ENCODE measurements at regions not wholly inside any gene's neighbourhood (a gene's known extent, or its start where the extent isn't known, plus 50 kb on each side); places are given as distances from the start of the nearest gene placed in this dataset.

- Histone ChIP-seq H3K27me3 (ENCODE audit: control insufficient read depth in 1 of 2, insufficient read depth in 2 of 2, low read length in 2 of 2) (no peaks in the 10 kb centered on the region), H3K79me2 (ENCODE audit: insufficient read depth, low read length) (no peaks in the 10 kb centered on the region), H3K4me3 (replicated peaks in 1 of 3; ENCODE audit: insufficient read depth in 1 of 3, low read depth in 2 of 3, low read length in 3 of 3) (no peak overlapping the region), H3K4me1 (ENCODE audit: insufficient read depth, low read length) (peaks cover 38% of the 10 kb centered on the region), H2AFZ (ENCODE audit: low read length) (no peak overlapping the region), H3K9ac (ENCODE audit: insufficient read depth, low read depth, low read length) (no peak overlapping the region), H3K4me2 (ENCODE audit: low read depth, low read length) (no peak overlapping the region), H3K36me3 (replicated peaks in 1 of 2; ENCODE audit: control insufficient read depth in 1 of 2, insufficient read depth in 2 of 2, low read length in 2 of 2) (no peaks in the 10 kb centered on the region), H3K27ac (ENCODE audit: extremely low read length, insufficient read depth, low read length) (no peak overlapping the region), H4K20me1 (ENCODE audit: insufficient read depth, low read length) (no peaks in the 10 kb centered on the region), H3K9me3 (ENCODE audit: low read length) (no peaks in the 10 kb centered on the region)
- intact Hi-C loops (cut with micrococcal nuclease; ENCODE audit: unreplicated experiment) (no loop called here), in situ Hi-C loops (cut with HindIII; ENCODE audit: extremely low pct_ligation_motif_present, low pct_unique_long_range_greater_than_20kb) (no loop called here)
- no peak for FAIRE-seq
- no TSS peak for BruUV-seq (replicated peaks)
- DNase-seq (ENCODE audit: low spot score), result no peak
- TF ChIP-seq MYPOP (CRISPR knock-in tag; IDR thresholded peaks at IDR 0.05), result no peak
- no peak for TF ChIP-seq ZNF180 (CRISPR knock-in tag; IDR thresholded peaks at IDR 0.05; ENCODE audit: borderline replicate concordance, low read depth)
- TF ChIP-seq ZNF607 (CRISPR knock-in tag; IDR thresholded peaks at IDR 0.05; ENCODE audit: borderline replicate concordance), result no peak
- no peak for TF ChIP-seq ZNF549 (CRISPR knock-in tag; IDR thresholded peaks at IDR 0.05)
- no peak for TF ChIP-seq EED (CRISPR knock-in tag; IDR thresholded peaks at IDR 0.05)
- TF ChIP-seq TBP (CRISPR knock-in tag; IDR thresholded peaks at IDR 0.05), result no peak
- no peak for TF ChIP-seq FIP1L1 (IDR thresholded peaks at IDR 0.05; ENCODE audit: borderline replicate concordance, insufficient read depth, low read depth, low read length)
- TF ChIP-seq MYC (CRISPR knock-in tag; IDR thresholded peaks at IDR 0.05; ENCODE audit: borderline replicate concordance), result no peak
- no peak for TF ChIP-seq ZNF513 (CRISPR knock-in tag; conservative IDR thresholded peaks at IDR 0.05)
- TF ChIP-seq SAFB2 (CRISPR knock-in tag; IDR thresholded peaks at IDR 0.05; ENCODE audit: borderline replicate concordance, low read depth), result no peak
- no peak for TF ChIP-seq GPN1 (CRISPR knock-in tag; IDR thresholded peaks at IDR 0.05; ENCODE audit: borderline replicate concordance)
- no peak for TF ChIP-seq NRL (CRISPR knock-in tag; IDR thresholded peaks at IDR 0.05; ENCODE audit: borderline replicate concordance)
- no peak for TF ChIP-seq SMYD3 (CRISPR knock-in tag; IDR thresholded peaks at IDR 0.05)
- no peak for TF ChIP-seq EZH2 (conservative IDR thresholded peaks at IDR 0.05; ENCODE audit: low read depth, low read length)
- TF ChIP-seq EEA1 (CRISPR knock-in tag; IDR thresholded peaks at IDR 0.05; ENCODE audit: borderline replicate concordance), result no peak
- no peak for TF ChIP-seq ELF4 (CRISPR knock-in tag; IDR thresholded peaks at IDR 0.05; ENCODE audit: borderline replicate concordance)
- WGBS (ENCODE audit: low lambda C conversion rate), result 83% methylated on average over 2 of the region's 2 CpGs
- ATAC-seq, result no peak
- POLR2A ChIA-PET, result interaction anchor here (0.8 kb wide), 1 partner anchor 9 kb away, joined by 3 read pairs; no protein-coding TSS in a partner anchor
- CTCF ChIA-PET (ENCODE audit: low intra/inter-chr PET ratio, low total read pairs), result no interaction called here
Measured at GRCh38 chr3:177348974-177349373, 151.7 kb upstream of the TBL1XR1 start.
